ENCODE measurements at regions not wholly inside any gene's neighbourhood (a gene's known extent, or its start where the extent isn't known, plus 50 kb on each side); places are given as distances from the start of the nearest gene placed in this dataset.

- intact Hi-C loops (cut with DNase I) = loop anchor here (2.0 to 5.0 kb wide), 5 partner anchors 69 to 177 kb away; no protein-coding TSS in a partner anchor
These were observed 178.6 kb downstream of the FGF18 start for GRCh38 chr5:171597946-171598640.

GRCh38 chr5:171598641-171599152 is 179.2 kb downstream of the FGF18 start:
- DNase-seq (ENCODE audit: low spot score in 2 of 2) = no peak
- Histone ChIP-seq H3K27me3 (no peaks in the 10 kb centered on the region), H3K27ac (no peak overlapping the region), H3K4me1 (peaks cover 5 to 12% of the 10 kb centered on the region in 2 donors), H3K9me3 (no peaks in the 10 kb centered on the region), H3K36me3 (no peaks in the 10 kb centered on the region), H3K4me3 (no peak overlapping the region)
- intact Hi-C loops (cut with DNase I) = loop anchor here (5.0 kb wide), 4 partner anchors 69 to 146 kb away; no protein-coding TSS in a partner anchor
- TF ChIP-seq CTCF (IDR thresholded peaks at IDR 0.05) = no peak

More at GRCh38 chr5:171597946-171598640, 178.6 kb downstream of the FGF18 start:
- no peak overlapping the region for H3K27ac ChIP-seq
- no peak overlapping the region for H3K4me3 ChIP-seq
- H3K27me3 ChIP-seq = no peaks in the 10 kb centered on the region
- H3K4me1 ChIP-seq = peaks cover 5 to 12% of the 10 kb centered on the region in 2 donors
- DNase-seq (ENCODE audit: low spot score in 2 of 2) = peak in 1 of 2 donors; percentile 35
- H3K36me3 ChIP-seq = no peaks in the 10 kb centered on the region
- no peaks in the 10 kb centered on the region for H3K9me3 ChIP-seq
- TF ChIP-seq CTCF (IDR thresholded peaks at IDR 0.05) = no peak

GRCh38 chr5:171599411-171599810 is 180.0 kb downstream of the FGF18 start:
- Histone ChIP-seq H3K27me3 (no peaks in the 10 kb centered on the region), H3K36me3 (no peaks in the 10 kb centered on the region), H3K4me3 (no peak overlapping the region), H3K4me1 (peaks cover 5 to 12% of the 10 kb centered on the region in 2 donors), H3K27ac (no peak overlapping the region), H3K9me3 (no peaks in the 10 kb centered on the region)
- intact Hi-C loops (cut with DNase I) = loop anchor here (5.0 kb wide), 4 partner anchors 68 to 147 kb away; no protein-coding TSS in a partner anchor
- TF ChIP-seq CTCF (IDR thresholded peaks at IDR 0.05) = no peak
- DNase-seq (ENCODE audit: low spot score in 2 of 2) = peak in 1 of 2 donors; percentile 50

- Histone ChIP-seq H3K4me1 (peaks cover 5 to 12% of the 10 kb centered on the region in 2 donors), H3K27ac (no peak overlapping the region), H3K27me3 (no peaks in the 10 kb centered on the region), H3K9me3 (no peaks in the 10 kb centered on the region), H3K4me3 (no peak overlapping the region), H3K36me3 (no peaks in the 10 kb centered on the region)
- no peak for TF ChIP-seq CTCF (IDR thresholded peaks at IDR 0.05)
- peak in 1 of 2 donors; percentile 62 for DNase-seq (ENCODE audit: low spot score in 2 of 2)
- intact Hi-C loops (cut with DNase I) = loop anchor here (5.0 kb wide), 4 partner anchors 67 to 148 kb away; no protein-coding TSS in a partner anchor
These were observed 180.6 kb downstream of the FGF18 start for GRCh38 chr5:171599957-171600612.

GRCh38 chr5:171600741-171601265 is 181.4 kb downstream of the FGF18 start:
- peak in 1 of 2 donors; percentile 65 for DNase-seq (ENCODE audit: low spot score in 2 of 2)
- no peak for TF ChIP-seq CTCF (IDR thresholded peaks at IDR 0.05)

More at GRCh38 chr5:171600741-171601265, 181.4 kb downstream of the FGF18 start:
- intact Hi-C loops (cut with DNase I) = no loop called here
- no peak overlapping the region for H3K27ac ChIP-seq
- H3K4me3 ChIP-seq = no peak overlapping the region
- H3K27me3 ChIP-seq = no peaks in the 10 kb centered on the region
- H3K9me3 ChIP-seq = no peaks in the 10 kb centered on the region
- peaks cover 5 to 9% of the 10 kb centered on the region in 2 donors for H3K4me1 ChIP-seq
- no peaks in the 10 kb centered on the region for H3K36me3 ChIP-seq

All from ascending aorta (tissue), 2 donors.